ENCODE measurements at regions not wholly inside any gene's neighbourhood (a gene's known extent, or its start where the extent isn't known, plus 50 kb on each side); places are given as distances from the start of the nearest gene placed in this dataset.

GRCh38 chr16:47944589-47944988, 211.2 kb downstream of the ABCC12 start:
- DNase-seq (no peak), ATAC-seq (ENCODE audit: low read depth in 2 of 2) (no peak)
- no peaks in the 10 kb centered on the region for H3K36me3 Mint-ChIP-seq
- Histone ChIP-seq H3K4me1 (ENCODE audit: control insufficient read depth, insufficient read depth, low read length, poor library complexity, severe bottlenecking) (no peaks in the 10 kb centered on the region), H3K36me3 (ENCODE audit: control insufficient read depth, insufficient read depth, low read length) (no peaks in the 10 kb centered on the region), H3K4me3 (ENCODE audit: low read depth, low read length) (no peak overlapping the region), H3K27me3 (ENCODE audit: control insufficient read depth, insufficient read depth, low read length) (no peaks in the 10 kb centered on the region), H3K9me3 (ENCODE audit: control insufficient read depth in 2 of 2, low read length in 2 of 2) (no peaks in the 10 kb centered on the region), H3K27ac (ENCODE audit: insufficient read depth, low read length, poor library complexity, severe bottlenecking) (no peak overlapping the region)
- no peak overlapping the region for H3K4me3 Mint-ChIP-seq
- H3K9me3 Mint-ChIP-seq = peaks cover 0 to 3% (median 0%) of the 10 kb centered on the region in 7 donors
- no peak overlapping the region for H3K27ac Mint-ChIP-seq
- peaks cover 9% of the 10 kb centered on the region for H3K27me3 Mint-ChIP-seq
- H3K4me1 Mint-ChIP-seq = no peaks in the 10 kb centered on the region

GRCh38 chr16:47943235-47943634, 212.6 kb downstream of the ABCC12 start:
- Histone ChIP-seq H3K27ac (ENCODE audit: insufficient read depth, low read length, poor library complexity, severe bottlenecking) (no peak overlapping the region), H3K4me3 (ENCODE audit: low read depth, low read length) (no peak overlapping the region), H3K9me3 (ENCODE audit: control insufficient read depth in 2 of 2, low read length in 2 of 2) (no peaks in the 10 kb centered on the region), H3K27me3 (ENCODE audit: control insufficient read depth, insufficient read depth, low read length) (no peaks in the 10 kb centered on the region), H3K36me3 (ENCODE audit: control insufficient read depth, insufficient read depth, low read length) (no peaks in the 10 kb centered on the region), H3K4me1 (ENCODE audit: control insufficient read depth, insufficient read depth, low read length, poor library complexity, severe bottlenecking) (no peaks in the 10 kb centered on the region)
- Mint-ChIP-seq H3K27me3 (peaks cover 12% of the 10 kb centered on the region), H3K9me3 (peaks cover 0 to 3% (median 0%) of the 10 kb centered on the region in 7 donors), H3K27ac (no peak overlapping the region), H3K4me1 (no peaks in the 10 kb centered on the region), H3K36me3 (no peaks in the 10 kb centered on the region), H3K4me3 (no peak overlapping the region)
- no peak for DNase-seq
- no peak for ATAC-seq (ENCODE audit: low read depth in 2 of 2)

- Histone ChIP-seq H3K36me3 (ENCODE audit: control insufficient read depth, insufficient read depth, low read length) (no peaks in the 10 kb centered on the region), H3K9me3 (ENCODE audit: control insufficient read depth in 2 of 2, low read length in 2 of 2) (no peaks in the 10 kb centered on the region), H3K27ac (ENCODE audit: insufficient read depth, low read length, poor library complexity, severe bottlenecking) (no peak overlapping the region), H3K4me1 (ENCODE audit: control insufficient read depth, insufficient read depth, low read length, poor library complexity, severe bottlenecking) (no peaks in the 10 kb centered on the region), H3K27me3 (ENCODE audit: control insufficient read depth, insufficient read depth, low read length) (no peaks in the 10 kb centered on the region), H3K4me3 (ENCODE audit: low read depth, low read length) (no peak overlapping the region)
- peaks cover 0 to 5% (median 0%) of the 10 kb centered on the region in 7 donors for H3K9me3 Mint-ChIP-seq
- no peak overlapping the region for H3K27ac Mint-ChIP-seq
- peaks cover 13% of the 10 kb centered on the region for H3K27me3 Mint-ChIP-seq
- DNase-seq (no peak), ATAC-seq (ENCODE audit: low read depth in 2 of 2) (no peak)
- H3K36me3 Mint-ChIP-seq = no peaks in the 10 kb centered on the region
- H3K4me1 Mint-ChIP-seq = no peaks in the 10 kb centered on the region
- no peak overlapping the region for H3K4me3 Mint-ChIP-seq
Measured at GRCh38 chr16:47940466-47940865, 215.3 kb downstream of the ABCC12 start.

GRCh38 chr16:47939680-47940079, 216.1 kb downstream of the ABCC12 start:
- DNase-seq (no peak), ATAC-seq (ENCODE audit: low read depth in 2 of 2) (no peak)
- Histone ChIP-seq H3K27ac (ENCODE audit: insufficient read depth, low read length, poor library complexity, severe bottlenecking) (no peak overlapping the region), H3K9me3 (ENCODE audit: control insufficient read depth in 2 of 2, low read length in 2 of 2) (no peaks in the 10 kb centered on the region), H3K4me3 (ENCODE audit: low read depth, low read length) (no peak overlapping the region), H3K36me3 (ENCODE audit: control insufficient read depth, insufficient read depth, low read length) (no peaks in the 10 kb centered on the region), H3K27me3 (ENCODE audit: control insufficient read depth, insufficient read depth, low read length) (peaks cover 2% of the 10 kb centered on the region), H3K4me1 (ENCODE audit: control insufficient read depth, insufficient read depth, low read length, poor library complexity, severe bottlenecking) (no peaks in the 10 kb centered on the region)
- no peaks in the 10 kb centered on the region for H3K4me1 Mint-ChIP-seq
- no peak overlapping the region for H3K27ac Mint-ChIP-seq
- H3K36me3 Mint-ChIP-seq = no peaks in the 10 kb centered on the region
- peaks cover 0 to 5% (median 0%) of the 10 kb centered on the region in 7 donors for H3K9me3 Mint-ChIP-seq
- H3K27me3 Mint-ChIP-seq = peaks cover 13% of the 10 kb centered on the region
- no peak overlapping the region for H3K4me3 Mint-ChIP-seq

- Histone ChIP-seq H3K4me1 (ENCODE audit: control insufficient read depth, insufficient read depth, low read length, poor library complexity, severe bottlenecking) (no peaks in the 10 kb centered on the region), H3K4me3 (ENCODE audit: low read depth, low read length) (no peak overlapping the region), H3K9me3 (ENCODE audit: control insufficient read depth in 2 of 2, low read length in 2 of 2) (no peaks in the 10 kb centered on the region), H3K36me3 (ENCODE audit: control insufficient read depth, insufficient read depth, low read length) (no peaks in the 10 kb centered on the region), H3K27me3 (ENCODE audit: control insufficient read depth, insufficient read depth, low read length) (peaks cover 2% of the 10 kb centered on the region), H3K27ac (ENCODE audit: insufficient read depth, low read length, poor library complexity, severe bottlenecking) (no peak overlapping the region)
- Mint-ChIP-seq H3K27me3 (peaks cover 8% of the 10 kb centered on the region), H3K4me3 (no peak overlapping the region), H3K4me1 (no peaks in the 10 kb centered on the region), H3K36me3 (no peaks in the 10 kb centered on the region), H3K27ac (no peak overlapping the region), H3K9me3 (peaks cover 0 to 5% (median 4%) of the 10 kb centered on the region in 7 donors)
- DNase-seq (no peak), ATAC-seq (ENCODE audit: low read depth in 2 of 2) (no peak)
Measured at GRCh38 chr16:47938272-47938671, 217.5 kb downstream of the ABCC12 start.

- H3K4me1 Mint-ChIP-seq = no peaks in the 10 kb centered on the region
- peaks cover 6% of the 10 kb centered on the region for H3K27me3 Mint-ChIP-seq
- H3K27ac ChIP-seq (ENCODE audit: insufficient read depth, low read length, poor library complexity, severe bottlenecking) = no peak overlapping the region
- no peak for DNase-seq
- H3K4me3 ChIP-seq (ENCODE audit: low read depth, low read length) = no peak overlapping the region
- H3K4me3 Mint-ChIP-seq = no peak overlapping the region
- H3K27me3 ChIP-seq (ENCODE audit: control insufficient read depth, insufficient read depth, low read length) = no peaks in the 10 kb centered on the region
- no peak overlapping the region for H3K27ac Mint-ChIP-seq
- H3K9me3 Mint-ChIP-seq = peaks cover 0 to 2% (median 1%) of the 10 kb centered on the region in 7 donors
- ATAC-seq (ENCODE audit: low read depth in 2 of 2) = no peak
- H3K4me1 ChIP-seq (ENCODE audit: control insufficient read depth, insufficient read depth, low read length, poor library complexity, severe bottlenecking) = no peaks in the 10 kb centered on the region
- H3K36me3 ChIP-seq (ENCODE audit: control insufficient read depth, insufficient read depth, low read length) = no peaks in the 10 kb centered on the region
- no peaks in the 10 kb centered on the region for H3K9me3 ChIP-seq (ENCODE audit: control insufficient read depth in 2 of 2, low read length in 2 of 2)
- H3K36me3 Mint-ChIP-seq = no peaks in the 10 kb centered on the region
Measured at GRCh38 chr16:47928008-47928407, 227.8 kb downstream of the ABCC12 start.

GRCh38 chr16:47927330-47927729, 228.5 kb downstream of the ABCC12 start:
- Mint-ChIP-seq H3K4me3 (no peak overlapping the region), H3K27me3 (peaks cover 6% of the 10 kb centered on the region), H3K9me3 (peaks cover 0 to 2% (median 0%) of the 10 kb centered on the region in 7 donors), H3K27ac (no peak overlapping the region), H3K36me3 (no peaks in the 10 kb centered on the region), H3K4me1 (no peaks in the 10 kb centered on the region)
- DNase-seq = no peak
- Histone ChIP-seq H3K27ac (ENCODE audit: insufficient read depth, low read length, poor library complexity, severe bottlenecking) (no peak overlapping the region), H3K4me1 (ENCODE audit: control insufficient read depth, insufficient read depth, low read length, poor library complexity, severe bottlenecking) (no peaks in the 10 kb centered on the region), H3K27me3 (ENCODE audit: control insufficient read depth, insufficient read depth, low read length) (no peaks in the 10 kb centered on the region), H3K9me3 (ENCODE audit: control insufficient read depth in 2 of 2, low read length in 2 of 2) (no peaks in the 10 kb centered on the region), H3K36me3 (ENCODE audit: control insufficient read depth, insufficient read depth, low read length) (no peaks in the 10 kb centered on the region), H3K4me3 (ENCODE audit: low read depth, low read length) (no peak overlapping the region)
- ATAC-seq (ENCODE audit: low read depth in 2 of 2) = no peak

GRCh38 chr16:47925811-47926460, 229.9 kb downstream of the ABCC12 start:
- Histone ChIP-seq H3K27me3 (ENCODE audit: control insufficient read depth, insufficient read depth, low read length) (no peaks in the 10 kb centered on the region), H3K36me3 (ENCODE audit: control insufficient read depth, insufficient read depth, low read length) (no peaks in the 10 kb centered on the region), H3K4me3 (ENCODE audit: low read depth, low read length) (no peak overlapping the region), H3K27ac (ENCODE audit: insufficient read depth, low read length, poor library complexity, severe bottlenecking) (no peak overlapping the region), H3K9me3 (ENCODE audit: control insufficient read depth in 2 of 2, low read length in 2 of 2) (no peaks in the 10 kb centered on the region), H3K4me1 (ENCODE audit: control insufficient read depth, insufficient read depth, low read length, poor library complexity, severe bottlenecking) (no peaks in the 10 kb centered on the region)
- H3K27me3 Mint-ChIP-seq = peaks cover 10% of the 10 kb centered on the region
- H3K36me3 Mint-ChIP-seq = no peaks in the 10 kb centered on the region
- H3K9me3 Mint-ChIP-seq = peaks cover 0 to 2% (median 0%) of the 10 kb centered on the region in 7 donors
- ATAC-seq (ENCODE audit: low read depth in 2 of 2) (no peak), DNase-seq (no peak)
- H3K4me3 Mint-ChIP-seq = no peak overlapping the region
- no peaks in the 10 kb centered on the region for H3K4me1 Mint-ChIP-seq
- H3K27ac Mint-ChIP-seq = no peak overlapping the region
